ENCODE measurements at regions not wholly inside any gene's neighbourhood (a gene's known extent, or its start where the extent isn't known, plus 50 kb on each side); places are given as distances from the start of the nearest gene placed in this dataset.

DNA sequence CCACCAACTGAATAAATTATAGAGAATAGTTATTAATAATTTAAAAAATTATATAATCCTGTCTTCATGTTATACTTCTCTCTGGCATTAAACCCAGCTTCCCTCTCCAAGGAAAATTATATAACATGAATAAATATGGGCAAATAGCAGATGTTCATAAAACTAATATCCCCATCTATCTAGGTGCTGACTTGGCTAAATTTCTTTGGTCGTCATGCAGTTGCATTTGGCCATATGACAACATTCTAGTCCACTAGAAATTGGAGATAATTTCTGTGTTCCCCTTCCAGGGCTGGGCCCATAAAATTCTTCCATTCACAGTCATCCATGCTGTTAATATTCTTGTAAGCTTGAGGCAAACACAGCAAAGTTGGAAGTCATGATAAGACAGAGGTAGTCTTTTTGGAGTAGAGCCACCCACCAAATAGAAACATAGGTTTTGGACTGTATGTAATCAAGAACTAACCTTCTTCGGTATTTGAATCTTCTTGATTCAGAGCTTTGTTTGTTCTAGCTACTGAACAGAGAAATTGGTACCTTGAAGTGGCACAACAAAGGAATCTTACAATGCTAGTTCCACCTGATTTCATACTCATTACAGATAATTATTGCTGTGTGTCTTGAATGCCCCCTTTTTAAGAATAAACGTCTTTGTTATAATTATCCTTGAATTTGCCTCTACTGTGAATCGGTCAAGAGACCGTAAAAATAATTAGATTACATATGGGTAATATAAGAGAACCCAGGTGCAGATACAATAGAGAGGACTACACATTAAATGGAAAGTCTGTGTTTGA, 678.5 kb upstream of the PCDH20 start:
- no peak for DNase-seq (ENCODE audit: low spot score)

DNA sequence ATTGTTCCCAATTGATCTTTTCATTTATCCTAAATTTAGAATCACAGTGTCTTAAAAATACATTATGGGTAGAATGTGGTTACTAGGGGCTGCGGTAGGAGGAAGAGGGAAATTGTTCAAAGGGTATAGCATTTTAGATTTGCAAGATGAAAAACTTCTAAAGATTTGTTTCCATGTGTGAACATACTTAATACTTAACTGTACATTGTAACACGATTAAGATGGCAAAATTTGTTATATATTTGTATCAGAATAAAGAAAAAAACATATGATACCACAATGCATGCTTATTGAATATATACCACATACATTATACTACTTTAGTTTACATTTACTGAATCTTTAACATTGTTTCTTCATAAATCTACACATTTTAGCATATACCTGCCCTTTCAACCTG, 677.3 kb upstream of the PCDH20 start:
- no peak for DNase-seq (ENCODE audit: low spot score)

DNA sequence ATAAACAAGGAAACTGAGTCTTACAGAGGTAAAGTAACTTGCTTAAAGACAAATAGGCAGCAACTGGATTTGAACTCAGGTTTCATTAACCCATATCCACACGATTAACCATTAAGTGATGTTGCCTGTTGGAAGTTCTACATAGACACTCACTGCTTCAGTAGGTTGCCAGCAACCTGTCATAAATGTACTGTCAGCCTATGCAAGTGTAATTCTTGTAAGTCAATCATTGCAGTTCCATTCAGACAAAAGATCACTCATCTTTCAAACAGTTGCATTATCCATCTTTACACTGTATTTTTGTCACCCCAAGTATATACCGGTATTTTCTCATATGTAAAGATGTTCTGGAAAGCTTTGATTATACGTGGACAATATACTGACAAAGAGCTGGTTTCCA, 676.9 kb upstream of the PCDH20 start:
- DNase-seq (ENCODE audit: low spot score) = no peak

DNA sequence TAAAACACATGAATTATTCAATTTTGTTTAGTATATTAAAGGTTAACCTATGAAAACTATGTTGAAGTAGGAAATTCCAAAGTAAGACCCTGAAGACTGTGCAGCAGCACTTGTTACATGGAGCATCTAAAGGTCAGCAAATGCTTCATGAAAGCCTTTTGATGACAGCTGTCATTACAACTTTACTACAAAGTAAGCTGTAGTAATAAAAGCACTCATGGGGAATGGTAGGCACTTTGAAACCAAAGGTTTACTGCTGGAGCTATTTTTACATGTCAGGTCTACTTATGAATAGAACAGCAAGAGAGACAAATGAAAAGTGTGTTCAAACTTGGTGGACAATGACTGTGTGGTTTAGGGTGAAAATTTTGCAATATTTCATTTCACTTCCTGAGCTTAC, 672.5 kb upstream of the PCDH20 start:
- no peak for DNase-seq (ENCODE audit: low spot score)

DNA sequence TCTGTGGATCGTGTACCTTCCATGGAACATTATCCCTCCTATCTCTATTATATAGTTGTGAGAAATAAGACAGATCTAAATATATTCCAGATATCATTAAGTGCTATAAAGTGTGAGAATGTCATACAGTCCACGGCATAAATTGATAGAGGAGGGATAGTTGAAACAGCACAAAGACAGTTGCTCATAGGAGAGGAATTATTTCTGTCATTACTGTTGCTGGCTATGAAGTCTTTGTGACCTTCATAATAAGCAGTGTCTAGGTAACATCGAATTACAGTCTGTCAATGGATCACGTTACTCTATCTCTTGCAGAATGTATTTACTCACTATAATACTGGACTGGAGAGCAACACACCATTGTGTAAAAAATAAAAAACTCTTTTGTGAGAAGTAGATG, 671.5 kb upstream of the PCDH20 start:
- no peak for DNase-seq (ENCODE audit: low spot score)

DNA sequence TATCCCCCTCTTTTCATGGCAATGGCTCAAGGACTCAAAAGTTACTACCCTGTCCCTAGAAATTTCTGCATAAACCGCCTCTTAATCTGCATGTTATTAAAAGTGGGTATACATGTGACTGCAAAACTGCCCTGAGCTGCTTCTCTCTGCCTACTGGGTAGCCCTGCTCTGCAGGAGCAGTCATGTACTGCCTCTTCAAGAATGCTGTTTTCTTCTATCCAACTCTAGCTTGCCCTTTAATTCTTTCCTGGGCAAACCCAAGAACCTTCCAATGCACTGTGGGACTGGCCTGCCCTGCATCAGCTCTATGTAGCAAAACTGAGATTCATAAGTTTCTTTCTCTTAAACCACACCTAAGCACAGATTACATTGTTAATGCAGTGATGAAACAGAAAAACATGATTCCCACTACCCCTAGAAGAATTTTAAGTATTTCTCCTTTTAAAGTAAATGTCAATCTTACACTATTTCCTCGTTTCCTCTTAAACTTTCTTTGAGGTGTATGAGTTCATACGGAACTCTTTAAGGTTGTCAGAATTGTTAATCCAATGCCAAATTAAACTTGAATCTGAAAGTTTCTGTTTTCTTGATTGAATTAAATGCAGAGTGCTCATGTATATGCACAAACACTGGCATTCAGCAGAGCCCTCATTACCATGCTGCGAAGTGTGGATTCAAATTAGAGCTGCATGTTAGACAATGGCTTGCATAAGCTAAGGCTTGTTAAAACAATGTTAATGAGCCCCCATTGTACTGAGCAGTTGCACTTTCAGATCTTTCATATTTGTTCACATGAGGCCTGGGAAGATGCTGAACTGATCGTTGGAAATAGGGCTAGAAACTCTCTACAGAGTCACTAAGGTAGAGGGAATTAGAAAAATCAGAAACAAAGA, 669.9 kb upstream of the PCDH20 start:
- no peak for DNase-seq (ENCODE audit: low spot score)

DNA sequence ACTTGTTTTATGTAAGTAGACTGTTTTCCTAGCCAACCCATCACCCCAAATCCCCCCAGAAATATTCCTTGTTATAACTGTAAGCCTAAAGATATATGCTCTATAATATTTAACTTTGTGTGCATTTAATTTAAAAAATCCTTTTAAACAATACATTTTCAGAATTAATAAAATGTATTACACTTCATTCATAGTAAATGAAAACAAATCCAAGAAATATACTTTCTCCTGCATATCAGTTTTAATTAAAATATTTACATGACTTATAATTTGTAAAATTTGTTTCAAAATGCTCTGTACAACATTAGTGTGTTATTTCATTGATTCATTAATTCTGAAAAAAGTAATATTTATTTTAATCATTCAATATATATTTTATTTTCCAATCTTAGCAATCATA, 669.1 kb upstream of the PCDH20 start:
- DNase-seq (ENCODE audit: low spot score) = no peak

DNA sequence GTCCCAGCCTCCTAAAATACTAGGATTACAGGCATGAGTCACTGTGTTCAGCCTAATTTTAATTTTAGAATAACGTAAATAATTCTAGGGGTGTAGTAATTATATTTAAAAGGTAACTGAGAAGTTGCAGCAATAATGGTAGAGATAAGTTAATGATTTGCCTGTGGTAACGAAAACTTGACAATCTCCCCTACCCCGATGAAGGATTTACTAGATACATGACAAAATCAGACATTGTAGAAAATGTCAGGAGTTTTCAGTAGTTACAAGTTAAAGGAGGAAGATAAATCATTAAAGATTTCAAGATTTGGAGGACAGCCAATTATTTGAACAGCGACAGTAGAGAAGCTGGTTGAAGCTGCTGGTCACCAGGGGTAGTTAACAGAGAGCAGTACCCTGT, 652.2 kb upstream of the PCDH20 start:
- DNase-seq (ENCODE audit: low spot score) = no peak

DNA sequence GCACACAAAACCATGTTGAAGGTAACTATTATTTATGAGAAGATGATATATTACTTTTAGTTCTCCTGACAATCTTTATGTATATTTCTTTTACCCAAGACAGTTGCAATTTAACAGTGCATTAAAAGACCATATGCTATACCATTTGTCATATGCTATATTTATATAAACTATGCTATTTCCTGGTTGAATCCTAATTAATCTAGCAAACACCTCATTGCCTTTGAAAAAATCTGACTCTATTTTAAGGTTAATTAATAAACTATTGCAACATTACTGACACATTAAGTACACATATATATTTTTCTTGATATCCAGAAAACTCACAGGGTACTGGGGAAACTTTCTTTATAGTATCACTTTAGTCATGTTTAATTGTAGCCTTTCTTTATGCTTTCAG, 649.4 kb upstream of the PCDH20 start:
- no peak for DNase-seq (ENCODE audit: low spot score)

DNA sequence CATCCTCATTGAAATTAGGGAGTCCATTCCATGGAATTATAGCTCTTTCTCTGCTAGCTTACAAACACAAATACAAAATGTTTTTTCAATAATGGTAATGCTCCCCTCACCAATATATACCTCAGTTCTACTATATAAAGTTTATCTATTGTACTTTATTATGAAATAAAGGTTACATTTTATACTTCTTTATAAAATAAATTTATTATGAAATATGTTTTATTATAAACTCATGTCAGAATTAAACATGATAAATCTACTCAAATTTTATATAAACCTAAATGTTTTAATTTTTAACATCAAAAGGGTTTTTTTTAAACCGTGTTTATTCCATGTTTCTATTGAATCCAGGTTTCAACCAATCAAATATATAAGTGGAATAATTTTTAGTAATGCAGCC, 646.1 kb upstream of the PCDH20 start:
- DNase-seq (ENCODE audit: low spot score) = no peak

DNA sequence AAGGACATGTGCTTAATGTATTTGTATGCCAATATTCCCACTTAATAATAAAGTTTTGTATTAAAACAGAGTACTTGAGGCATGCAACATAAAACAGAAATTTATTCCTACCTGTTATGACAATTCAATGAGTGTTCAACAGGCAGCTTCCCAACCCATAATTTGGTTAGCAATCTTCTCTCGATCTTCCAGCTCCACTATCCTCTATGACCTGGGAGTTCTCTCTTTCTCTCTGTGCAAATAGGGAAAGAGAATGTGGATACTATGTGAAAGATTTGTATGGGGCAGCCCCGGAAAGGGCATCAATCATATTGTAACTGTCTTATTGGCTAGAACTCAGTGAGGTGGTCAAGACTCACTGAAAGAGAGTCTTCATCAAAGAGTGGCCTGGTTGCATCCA, 644.9 kb upstream of the PCDH20 start:
- DNase-seq (ENCODE audit: low spot score) = no peak

DNA sequence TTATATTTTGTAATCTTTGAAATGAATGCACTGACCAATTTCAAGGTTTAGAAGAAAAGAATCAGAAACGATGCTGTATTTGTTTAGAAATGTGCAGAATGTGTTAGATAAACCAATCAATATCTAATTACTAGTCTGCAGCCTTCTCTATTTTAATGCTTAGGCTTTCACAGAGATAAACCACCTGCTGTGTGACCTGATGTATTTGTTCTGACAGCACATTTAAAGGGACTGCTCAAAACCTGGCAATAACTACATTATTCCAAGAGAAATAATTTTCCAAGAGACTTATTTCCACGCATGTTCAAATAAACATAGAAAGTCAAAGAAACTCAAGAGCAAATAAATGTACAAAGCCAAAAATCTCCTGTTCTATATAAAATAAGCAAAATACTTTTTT, 641.6 kb upstream of the PCDH20 start:
- no peak for DNase-seq (ENCODE audit: low spot score)

DNA sequence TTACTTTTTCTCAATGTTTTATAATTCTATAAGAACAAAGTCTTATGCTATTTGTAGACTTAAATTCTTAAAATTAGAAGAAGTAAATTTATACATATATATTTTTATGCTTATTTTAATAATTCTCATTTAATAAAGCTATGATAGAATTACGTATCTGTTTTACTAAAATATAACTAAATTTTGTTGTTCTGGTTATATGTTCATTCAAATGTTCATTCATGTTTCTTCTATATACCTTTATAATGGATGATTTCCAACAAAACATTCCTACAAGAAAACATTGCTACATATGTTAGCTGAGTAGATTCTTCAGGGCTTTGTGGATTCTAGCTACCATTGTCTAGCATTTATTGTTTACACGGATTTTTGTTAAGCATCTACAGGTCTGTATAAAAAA, 634.3 kb upstream of the PCDH20 start:
- DNase-seq (ENCODE audit: low spot score) = no peak

DNA sequence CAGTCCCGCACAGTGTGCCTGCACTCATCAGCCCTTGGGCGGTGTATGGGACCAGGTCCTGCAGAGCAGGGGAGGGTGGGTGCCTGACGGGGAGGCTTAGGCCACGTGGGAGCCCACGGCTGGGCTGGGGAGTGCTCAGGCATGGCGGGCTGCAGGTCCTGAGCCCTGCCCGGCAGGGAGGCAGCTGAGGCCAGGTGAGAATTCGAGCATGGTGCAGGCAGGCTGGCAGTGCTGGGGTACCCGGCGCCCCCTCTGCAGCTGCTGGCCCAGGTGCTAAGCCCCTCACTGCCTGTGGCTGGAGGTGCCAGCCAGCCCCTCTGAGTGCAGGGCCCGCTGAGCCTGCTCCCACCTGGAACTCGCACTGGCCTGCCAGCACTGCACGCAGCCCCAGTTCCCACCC, 630.9 kb upstream of the PCDH20 start:
- DNase-seq (ENCODE audit: low spot score) = no peak

DNA sequence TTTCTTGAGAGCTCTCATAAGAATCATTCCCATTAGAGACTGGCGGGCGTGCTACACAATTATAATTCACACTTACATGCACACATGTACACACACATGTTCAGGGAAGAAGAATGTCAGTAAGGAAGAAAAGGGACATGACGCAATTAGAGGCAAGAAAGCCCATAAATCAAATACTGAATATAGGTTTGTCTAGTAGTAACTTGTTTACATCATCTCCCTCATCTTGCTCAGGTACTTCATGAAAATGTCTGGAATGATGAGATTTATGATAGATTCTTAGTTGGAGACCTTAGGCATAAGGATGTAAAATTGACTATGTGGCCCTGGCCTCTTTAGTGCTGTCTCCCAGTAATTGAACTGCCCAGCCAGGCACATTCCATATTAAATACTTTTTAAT, 628.0 kb upstream of the PCDH20 start:
- DNase-seq (ENCODE audit: low spot score) = no peak

DNA sequence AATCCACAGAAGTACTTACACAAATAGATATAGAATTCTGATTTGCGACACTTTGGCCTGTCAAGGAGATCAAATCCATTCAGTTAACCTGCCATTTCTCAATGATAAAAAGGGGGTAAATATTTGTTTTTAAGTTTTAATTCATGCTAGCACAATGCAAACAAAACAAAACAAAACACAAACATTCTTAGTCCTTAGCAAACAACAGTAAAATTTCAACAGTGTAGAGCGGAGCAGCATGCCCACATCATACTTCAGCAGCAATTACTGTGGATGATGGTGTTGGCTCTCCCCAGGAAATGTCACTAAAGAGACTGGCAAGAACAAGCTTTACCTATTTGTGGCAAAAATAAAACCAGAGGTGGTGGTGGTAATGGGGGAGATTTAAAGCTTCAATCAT, 625.2 kb upstream of the PCDH20 start:
- DNase-seq (ENCODE audit: low spot score) = no peak

DNA sequence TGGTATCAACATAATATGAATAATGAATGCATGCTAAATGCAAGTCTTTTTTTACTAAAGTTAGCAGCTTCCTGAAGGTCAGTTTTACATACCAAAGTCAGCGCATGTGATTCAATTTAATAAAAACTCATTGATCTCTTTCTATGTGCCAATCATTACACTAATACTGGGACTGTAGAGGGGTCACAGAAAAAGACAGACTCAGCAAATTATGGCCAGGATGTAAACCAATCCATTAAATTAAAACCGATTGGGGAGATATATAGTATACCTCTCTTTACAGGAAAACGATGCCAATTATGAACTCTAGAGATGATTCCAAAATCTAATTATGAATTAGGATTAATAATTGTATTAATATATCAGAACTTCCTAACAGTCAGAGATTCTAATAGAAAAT, 624.4 kb upstream of the PCDH20 start:
- no peak for DNase-seq (ENCODE audit: low spot score)

DNA sequence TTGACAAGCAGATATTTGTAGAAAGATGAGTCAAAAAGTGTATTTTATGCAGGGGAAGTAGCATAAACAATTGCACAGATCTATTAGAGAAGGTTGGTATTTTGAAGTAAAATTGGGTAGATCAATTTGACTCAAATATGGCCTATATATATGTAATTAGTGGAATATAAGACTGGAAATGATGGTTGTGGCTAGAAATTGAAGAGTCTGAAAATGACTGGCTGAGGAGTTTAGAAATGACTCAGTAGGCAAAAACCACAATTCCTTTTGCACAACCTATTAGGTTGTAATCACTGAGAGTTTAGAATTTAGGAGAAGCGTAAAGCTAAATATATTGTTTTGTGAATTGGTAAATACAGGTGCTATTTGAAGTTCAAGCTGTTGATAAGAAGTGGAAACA, 622.6 kb upstream of the PCDH20 start:
- no peak for DNase-seq (ENCODE audit: low spot score)

DNA sequence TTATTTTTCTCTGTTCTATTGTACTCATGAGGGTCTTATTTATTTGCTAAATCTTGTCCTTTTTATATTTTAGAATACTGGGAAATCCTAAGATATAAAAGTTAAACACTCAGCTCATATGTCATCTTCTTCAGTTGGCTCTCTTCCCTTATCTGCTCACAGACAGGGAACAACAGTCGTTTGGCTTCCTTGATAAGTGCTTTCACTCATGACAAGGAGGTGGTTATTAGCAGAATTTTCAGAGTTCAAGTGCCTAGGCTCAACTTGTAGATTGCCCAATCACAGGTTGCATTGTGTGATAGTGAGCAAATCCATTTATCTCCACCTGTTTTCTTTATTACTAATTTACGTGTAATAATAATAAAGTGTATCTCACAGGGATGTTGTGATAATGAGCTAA, 620.3 kb upstream of the PCDH20 start:
- DNase-seq (ENCODE audit: low spot score) = no peak

DNA sequence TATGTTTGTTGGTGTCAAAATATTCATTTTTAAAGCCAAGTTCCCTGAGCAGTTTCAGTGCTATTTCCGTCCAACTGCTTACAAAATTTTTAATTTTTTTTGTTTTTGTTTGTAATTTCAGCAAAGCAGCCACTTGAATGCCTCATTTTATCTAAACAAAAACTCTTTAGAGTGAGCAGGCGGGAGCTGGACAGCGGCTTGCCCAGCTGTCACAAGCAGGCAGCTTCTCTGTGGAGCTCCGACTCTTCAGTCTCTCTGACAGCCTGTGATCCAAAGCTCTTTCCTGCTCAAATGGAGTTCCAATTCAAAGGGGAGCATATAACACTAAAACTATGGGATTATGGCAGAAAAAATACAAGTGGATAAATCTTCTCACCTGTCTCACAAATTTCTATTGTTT, 618.3 kb upstream of the PCDH20 start:
- DNase-seq (ENCODE audit: low spot score) = no peak

DNA sequence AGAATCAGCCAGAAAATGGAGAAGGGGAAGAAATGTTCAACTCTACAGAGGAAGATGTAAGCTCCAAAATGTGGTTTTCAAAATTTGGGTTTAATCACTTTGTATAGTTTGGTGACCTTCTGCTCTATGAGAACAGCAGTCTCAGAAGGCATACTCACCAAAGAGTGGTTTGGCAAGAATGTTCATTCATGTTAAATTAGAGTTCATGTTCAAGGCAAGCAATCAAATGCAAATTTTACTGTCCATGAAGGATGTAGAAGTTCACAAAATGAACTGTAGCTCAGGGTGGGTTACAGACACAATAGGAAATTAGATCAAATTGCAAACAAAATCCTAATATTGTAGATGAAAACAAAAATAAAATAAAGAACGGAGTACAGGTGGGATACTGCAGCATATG, 606.7 kb upstream of the PCDH20 start:
- DNase-seq (ENCODE audit: low spot score) = no peak

DNA sequence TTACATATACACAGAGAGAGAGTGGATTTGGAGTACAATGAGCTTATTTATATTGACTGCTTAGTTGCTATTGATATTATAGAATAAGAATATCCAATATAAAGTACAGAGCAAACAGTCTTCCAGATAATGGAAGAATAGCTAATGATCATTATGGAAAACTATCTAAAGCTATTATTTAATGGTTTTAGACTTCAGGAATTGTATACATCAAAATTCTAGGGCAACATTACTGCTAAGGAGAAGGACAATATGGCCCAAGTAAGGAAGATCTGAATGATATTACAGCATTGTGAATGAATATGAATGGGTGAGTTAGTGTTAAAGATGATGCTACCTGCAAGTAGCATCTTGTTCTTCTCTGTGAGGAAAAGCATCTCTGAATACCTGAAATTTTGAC, 604.2 kb upstream of the PCDH20 start:
- DNase-seq (ENCODE audit: low spot score) = no peak

DNA sequence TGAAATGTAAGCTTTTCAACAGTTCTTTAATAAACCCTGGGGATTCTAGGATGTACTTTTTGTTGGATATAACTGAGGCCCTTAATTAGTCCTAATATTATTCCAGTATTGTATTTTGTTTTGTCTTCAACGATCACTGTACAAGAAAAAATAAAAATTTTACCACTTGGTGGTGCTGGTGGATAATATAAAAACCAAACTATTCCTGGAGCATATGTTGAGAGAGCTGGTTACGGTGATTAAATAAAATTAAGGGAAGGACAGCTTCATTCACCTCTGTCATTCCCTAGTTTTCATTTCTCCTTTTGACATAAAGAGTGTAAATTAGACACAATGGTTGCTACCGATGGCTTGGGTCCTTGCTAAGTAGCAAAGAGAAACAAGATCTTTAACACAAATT, 598.6 kb upstream of the PCDH20 start:
- peak; percentile 18 for DNase-seq (ENCODE audit: low spot score)

DNA sequence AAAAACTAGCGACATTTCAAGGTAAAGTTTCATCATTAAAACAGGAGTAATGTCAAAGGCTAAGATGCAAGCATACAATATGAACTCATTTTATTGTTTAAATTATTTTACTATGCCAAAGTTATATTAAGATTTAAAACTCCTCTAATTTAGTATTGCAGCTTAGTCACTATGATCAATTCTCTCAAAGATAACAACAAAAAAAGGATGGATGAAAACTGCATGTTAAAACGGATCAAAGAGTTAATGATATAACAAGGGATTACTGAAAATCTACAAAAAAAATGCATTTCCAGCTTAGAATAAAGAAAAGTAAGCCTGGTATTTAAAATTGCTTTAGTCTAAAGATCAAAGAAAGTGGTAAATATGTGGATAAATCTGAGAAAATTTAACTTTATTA, 587.8 kb upstream of the PCDH20 start:
- no peak for DNase-seq (ENCODE audit: low spot score)
